ENCODE measurements at regions not wholly inside any gene's neighbourhood (a gene's known extent, or its start where the extent isn't known, plus 50 kb on each side); places are given as distances from the start of the nearest gene placed in this dataset.

DNA sequence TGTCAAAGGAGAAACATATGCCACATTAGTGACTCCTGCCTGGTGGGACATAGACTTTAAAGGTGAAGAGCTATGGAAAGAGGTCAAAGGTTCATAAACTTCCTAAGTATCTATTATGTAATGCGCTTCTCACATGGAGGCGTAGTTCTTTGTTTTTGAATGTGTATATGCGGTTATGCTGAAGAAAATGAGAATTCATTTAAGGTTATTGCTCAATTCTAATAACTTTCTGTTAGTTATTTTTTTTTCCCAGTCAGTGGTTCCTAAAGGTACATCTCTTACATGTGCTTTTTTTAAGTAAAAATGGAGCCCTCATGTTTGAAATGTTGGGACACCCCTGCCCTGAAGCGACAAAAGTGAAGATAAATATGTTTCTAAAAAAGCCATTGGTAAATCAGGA, 156.2 kb downstream of the SPATA31D1 start:
- H3K9ac ChIP-seq (ENCODE audit: low read length), result no peak overlapping the region
- H3K4me1 ChIP-seq (ENCODE audit: control insufficient read depth, insufficient read depth, low read length), result no peaks in the 10 kb centered on the region
- H3K4me3 ChIP-seq (ENCODE audit: low read length), result no peak overlapping the region
- no peaks in the 10 kb centered on the region for H3K27me3 ChIP-seq (ENCODE audit: control insufficient read depth, insufficient read depth, low read length)
- H3K27ac ChIP-seq (ENCODE audit: low read depth, low read length), result no peak overlapping the region
- H3K36me3 ChIP-seq (ENCODE audit: control insufficient read depth, insufficient read depth, low read length), result no peaks in the 10 kb centered on the region

GRCh38 chr9:82146677-82147076, 158.1 kb downstream of the SPATA31D1 start:
- H3K4me1 ChIP-seq (ENCODE audit: control insufficient read depth, insufficient read depth, low read length), result no peaks in the 10 kb centered on the region
- H3K27me3 ChIP-seq (ENCODE audit: control insufficient read depth, insufficient read depth, low read length), result no peaks in the 10 kb centered on the region
- H3K4me3 ChIP-seq (ENCODE audit: low read length), result no peak overlapping the region
- no peaks in the 10 kb centered on the region for H3K36me3 ChIP-seq (ENCODE audit: control insufficient read depth, insufficient read depth, low read length)
- no peak overlapping the region for H3K9ac ChIP-seq (ENCODE audit: low read length)
- no peak overlapping the region for H3K27ac ChIP-seq (ENCODE audit: low read depth, low read length)

DNA sequence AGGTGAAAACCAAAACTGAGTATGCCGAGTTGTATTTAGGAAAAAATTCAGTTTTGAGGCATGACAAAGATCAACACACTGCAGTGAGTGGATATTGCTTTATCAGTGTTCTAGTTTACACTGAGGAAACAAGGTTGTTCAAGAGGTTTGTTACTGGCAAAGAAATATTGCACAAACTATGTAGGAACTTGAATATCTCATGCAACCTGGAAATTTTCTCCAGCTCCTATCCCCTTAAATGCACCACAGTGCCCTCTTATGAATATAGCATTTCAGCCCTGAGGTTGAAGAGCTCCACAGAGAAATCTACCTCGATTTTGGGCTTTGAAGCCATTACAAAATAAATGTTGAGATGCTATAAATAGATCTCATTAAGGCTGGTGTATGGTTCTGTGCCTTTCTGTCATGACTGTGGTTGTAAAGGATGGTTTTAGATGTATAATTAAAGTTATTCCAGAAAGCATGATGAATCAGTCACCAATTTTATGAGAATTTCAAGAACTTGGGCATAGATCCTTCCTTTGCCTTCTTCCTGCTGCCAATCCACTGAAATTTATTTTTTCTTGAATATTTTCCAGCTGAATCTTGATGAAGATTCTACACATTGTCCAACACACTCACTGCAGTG, 159.3 kb downstream of the SPATA31D1 start:
- Histone ChIP-seq H3K27me3 (ENCODE audit: control insufficient read depth, insufficient read depth, low read length) (no peaks in the 10 kb centered on the region), H3K36me3 (ENCODE audit: control insufficient read depth, insufficient read depth, low read length) (no peaks in the 10 kb centered on the region), H3K4me3 (ENCODE audit: low read length) (no peak overlapping the region), H3K9ac (ENCODE audit: low read length) (no peak overlapping the region), H3K4me1 (ENCODE audit: control insufficient read depth, insufficient read depth, low read length) (no peaks in the 10 kb centered on the region), H3K27ac (ENCODE audit: low read depth, low read length) (no peak overlapping the region)

GRCh38 chr9:82148426-82148810, 159.8 kb downstream of the SPATA31D1 start:
- H3K4me3 ChIP-seq (ENCODE audit: low read length), result no peak overlapping the region
- H3K27me3 ChIP-seq (ENCODE audit: control insufficient read depth, insufficient read depth, low read length), result no peaks in the 10 kb centered on the region
- H3K36me3 ChIP-seq (ENCODE audit: control insufficient read depth, insufficient read depth, low read length), result no peaks in the 10 kb centered on the region
- H3K9ac ChIP-seq (ENCODE audit: low read length), result no peak overlapping the region
- H3K27ac ChIP-seq (ENCODE audit: low read depth, low read length), result no peak overlapping the region
- no peaks in the 10 kb centered on the region for H3K4me1 ChIP-seq (ENCODE audit: control insufficient read depth, insufficient read depth, low read length)

- no peak overlapping the region for H3K4me3 ChIP-seq (ENCODE audit: low read length)
- H3K9ac ChIP-seq (ENCODE audit: low read length), result no peak overlapping the region
- H3K27ac ChIP-seq (ENCODE audit: low read depth, low read length), result no peak overlapping the region
Measured at GRCh38 chr9:82148901-82149461, 160.4 kb downstream of the SPATA31D1 start.

GRCh38 chr9:82149501-82149946, 161.0 kb downstream of the SPATA31D1 start:
- Histone ChIP-seq H3K4me1 (ENCODE audit: control insufficient read depth, insufficient read depth, low read length) (no peaks in the 10 kb centered on the region), H3K36me3 (ENCODE audit: control insufficient read depth, insufficient read depth, low read length) (no peaks in the 10 kb centered on the region), H3K27me3 (ENCODE audit: control insufficient read depth, insufficient read depth, low read length) (no peaks in the 10 kb centered on the region), H3K27ac (ENCODE audit: low read depth, low read length) (no peak overlapping the region), H3K4me3 (ENCODE audit: low read length) (no peak overlapping the region), H3K9ac (ENCODE audit: low read length) (no peak overlapping the region)

More at GRCh38 chr9:82148901-82149461, 160.4 kb downstream of the SPATA31D1 start:
- Histone ChIP-seq H3K36me3 (ENCODE audit: control insufficient read depth, insufficient read depth, low read length) (no peaks in the 10 kb centered on the region), H3K27me3 (ENCODE audit: control insufficient read depth, insufficient read depth, low read length) (no peaks in the 10 kb centered on the region), H3K4me1 (ENCODE audit: control insufficient read depth, insufficient read depth, low read length) (no peaks in the 10 kb centered on the region)

DNA sequence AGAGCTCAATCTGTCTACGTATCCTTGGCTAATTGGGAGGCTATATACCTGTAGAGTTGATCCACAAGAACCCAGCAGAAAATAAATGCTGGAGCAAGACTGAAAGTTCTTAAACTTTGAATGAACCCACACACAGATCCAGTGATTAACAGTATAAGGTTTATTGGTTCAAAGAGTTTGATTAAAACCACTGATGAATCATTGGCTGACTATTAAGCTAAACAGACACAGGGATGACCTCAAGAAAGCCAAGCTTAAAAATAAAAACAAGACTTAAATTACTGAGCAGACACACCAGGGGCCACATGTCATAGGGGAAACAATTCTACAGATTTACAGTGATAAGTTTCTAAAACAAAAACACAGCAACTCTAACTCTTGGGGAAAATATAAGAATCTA, 163.6 kb downstream of the SPATA31D1 start:
- Histone ChIP-seq H3K27me3 (ENCODE audit: control insufficient read depth, insufficient read depth, low read length) (no peaks in the 10 kb centered on the region), H3K4me3 (ENCODE audit: low read length) (no peak overlapping the region), H3K36me3 (ENCODE audit: control insufficient read depth, insufficient read depth, low read length) (no peaks in the 10 kb centered on the region), H3K4me1 (ENCODE audit: control insufficient read depth, insufficient read depth, low read length) (no peaks in the 10 kb centered on the region), H3K27ac (ENCODE audit: low read depth, low read length) (no peak overlapping the region), H3K9ac (ENCODE audit: low read length) (no peak overlapping the region)

- Histone ChIP-seq H3K27ac (ENCODE audit: low read depth, low read length) (no peak overlapping the region), H3K4me3 (ENCODE audit: low read length) (no peak overlapping the region), H3K36me3 (ENCODE audit: control insufficient read depth, insufficient read depth, low read length) (no peaks in the 10 kb centered on the region), H3K9ac (ENCODE audit: low read length) (no peak overlapping the region), H3K4me1 (ENCODE audit: control insufficient read depth, insufficient read depth, low read length) (no peaks in the 10 kb centered on the region), H3K27me3 (ENCODE audit: control insufficient read depth, insufficient read depth, low read length) (no peaks in the 10 kb centered on the region)
Measured at GRCh38 chr9:82153032-82153431, 164.5 kb downstream of the SPATA31D1 start.

DNA sequence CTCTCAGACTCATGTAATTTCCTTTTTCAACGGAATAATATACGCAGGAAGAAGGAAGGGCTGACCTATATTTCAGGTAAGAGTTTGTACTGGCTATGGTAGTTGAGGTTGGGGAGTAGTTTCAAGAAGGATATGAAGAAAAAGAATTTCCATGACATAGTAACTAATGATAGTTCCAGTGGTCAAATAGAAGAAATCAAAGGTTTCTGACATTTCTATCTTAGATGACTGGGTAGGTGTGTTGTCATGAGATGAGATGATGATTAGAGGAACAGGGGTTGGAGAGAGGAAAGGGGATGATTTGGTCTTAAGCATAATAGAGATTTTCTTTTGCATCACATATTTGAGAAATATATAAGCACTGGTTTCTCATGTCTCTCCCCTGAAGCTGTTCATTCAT, 166.0 kb downstream of the SPATA31D1 start:
- H3K27me3 ChIP-seq (ENCODE audit: control insufficient read depth, insufficient read depth, low read length), result no peaks in the 10 kb centered on the region
- no peak overlapping the region for H3K27ac ChIP-seq (ENCODE audit: low read depth, low read length)
- no peaks in the 10 kb centered on the region for H3K36me3 ChIP-seq (ENCODE audit: control insufficient read depth, insufficient read depth, low read length)
- H3K4me1 ChIP-seq (ENCODE audit: control insufficient read depth, insufficient read depth, low read length), result no peaks in the 10 kb centered on the region
- no peak overlapping the region for H3K4me3 ChIP-seq (ENCODE audit: low read length)
- no peak overlapping the region for H3K9ac ChIP-seq (ENCODE audit: low read length)

DNA sequence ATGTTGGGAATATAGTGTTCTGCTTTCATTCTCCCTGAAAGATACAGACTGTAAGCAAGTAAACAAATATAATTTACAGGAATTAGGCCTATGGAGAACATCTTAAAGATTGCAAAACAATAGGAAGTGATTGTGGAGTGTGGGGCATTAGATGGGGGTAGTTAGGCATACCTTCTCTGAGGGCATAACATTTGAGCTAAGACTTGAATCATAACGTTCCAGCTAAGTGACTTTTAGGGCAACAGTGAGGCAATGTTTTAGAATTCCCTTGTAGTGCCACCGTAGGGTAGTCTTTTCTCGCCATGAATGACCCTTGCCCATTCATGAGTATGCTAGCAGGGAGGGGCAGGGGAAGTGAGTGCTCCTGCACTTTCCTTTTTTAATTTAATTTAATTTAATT, 173.3 kb downstream of the SPATA31D1 start:
- Histone ChIP-seq H3K9ac (ENCODE audit: low read length) (no peak overlapping the region), H3K4me3 (ENCODE audit: low read length) (no peak overlapping the region), H3K36me3 (ENCODE audit: control insufficient read depth, insufficient read depth, low read length) (no peaks in the 10 kb centered on the region), H3K27me3 (ENCODE audit: control insufficient read depth, insufficient read depth, low read length) (no peaks in the 10 kb centered on the region), H3K4me1 (ENCODE audit: control insufficient read depth, insufficient read depth, low read length) (no peaks in the 10 kb centered on the region), H3K27ac (ENCODE audit: low read depth, low read length) (no peak overlapping the region)

DNA sequence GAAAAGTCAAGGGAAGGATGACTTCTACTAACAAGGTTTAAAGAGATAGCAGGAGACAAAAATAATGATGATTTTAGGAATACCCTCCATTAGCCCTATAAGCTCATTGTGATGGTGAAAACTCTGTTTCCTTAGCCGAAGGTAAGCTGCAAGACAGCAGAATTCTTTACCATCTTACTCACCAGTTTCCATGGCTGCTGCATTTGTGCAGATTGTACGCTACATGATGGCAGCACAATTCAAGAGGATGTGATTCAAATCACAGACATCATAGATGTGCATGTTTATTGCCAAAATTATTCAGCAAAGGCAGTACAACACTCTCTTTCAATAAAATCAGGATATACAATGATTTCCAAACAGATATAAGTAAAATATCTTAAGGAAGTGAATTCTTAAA, 175.6 kb downstream of the SPATA31D1 start:
- H3K36me3 ChIP-seq (ENCODE audit: control insufficient read depth, insufficient read depth, low read length), result no peaks in the 10 kb centered on the region
- H3K4me3 ChIP-seq (ENCODE audit: low read length), result no peak overlapping the region
- no peaks in the 10 kb centered on the region for H3K4me1 ChIP-seq (ENCODE audit: control insufficient read depth, insufficient read depth, low read length)
- no peak overlapping the region for H3K9ac ChIP-seq (ENCODE audit: low read length)
- H3K27ac ChIP-seq (ENCODE audit: low read depth, low read length), result no peak overlapping the region
- no peaks in the 10 kb centered on the region for H3K27me3 ChIP-seq (ENCODE audit: control insufficient read depth, insufficient read depth, low read length)

DNA sequence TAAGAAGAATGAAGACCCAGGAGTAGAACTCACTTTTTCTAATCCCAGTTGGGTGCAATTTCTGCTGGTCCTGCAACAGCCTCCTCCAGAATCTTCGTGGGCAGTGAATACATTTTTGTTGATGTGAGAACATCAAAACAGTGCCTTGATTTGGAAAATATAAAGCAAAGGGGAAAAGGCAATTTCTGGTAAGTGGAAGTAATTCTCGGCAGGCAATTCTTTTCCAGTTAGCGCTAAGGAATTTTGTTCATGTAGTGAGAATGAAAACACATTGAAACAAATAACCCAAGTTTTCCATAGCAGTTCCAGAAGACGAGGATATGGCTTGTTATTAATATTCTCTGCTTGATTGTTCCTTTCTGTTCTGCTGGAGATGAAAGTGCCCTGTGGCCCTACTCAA, 178.7 kb downstream of the SPATA31D1 start:
- Histone ChIP-seq H3K36me3 (ENCODE audit: control insufficient read depth, insufficient read depth, low read length) (no peaks in the 10 kb centered on the region), H3K4me3 (ENCODE audit: low read length) (no peak overlapping the region), H3K9ac (ENCODE audit: low read length) (no peak overlapping the region), H3K4me1 (ENCODE audit: control insufficient read depth, insufficient read depth, low read length) (no peaks in the 10 kb centered on the region), H3K27ac (ENCODE audit: low read depth, low read length) (no peak overlapping the region), H3K27me3 (ENCODE audit: control insufficient read depth, insufficient read depth, low read length) (no peaks in the 10 kb centered on the region)

DNA sequence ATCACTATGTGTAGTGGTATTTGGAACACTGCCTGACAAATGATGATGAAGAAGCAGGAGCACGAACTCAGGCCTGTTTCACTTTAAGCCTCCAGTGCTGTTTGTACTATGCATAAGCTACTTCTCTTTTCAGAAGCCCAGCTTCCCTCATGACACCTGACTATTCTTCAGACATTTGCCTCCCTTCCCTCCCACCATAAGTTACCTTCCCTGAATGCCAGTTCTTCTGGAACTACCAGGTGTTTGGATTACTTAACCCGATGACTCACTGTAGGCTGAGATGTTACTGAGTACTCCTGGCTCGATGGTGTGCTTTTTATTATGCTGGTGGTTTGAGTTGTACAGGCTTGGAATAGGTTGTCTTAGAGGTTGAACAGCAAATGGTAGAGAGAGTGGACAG, 180.0 kb downstream of the SPATA31D1 start:
- Histone ChIP-seq H3K4me1 (ENCODE audit: control insufficient read depth, insufficient read depth, low read length) (no peaks in the 10 kb centered on the region), H3K27ac (ENCODE audit: low read depth, low read length) (no peak overlapping the region)

More for the DNA sequence above, 180.0 kb downstream of the SPATA31D1 start:
- H3K36me3 ChIP-seq (ENCODE audit: control insufficient read depth, insufficient read depth, low read length), result no peaks in the 10 kb centered on the region
- no peak overlapping the region for H3K9ac ChIP-seq (ENCODE audit: low read length)
- H3K27me3 ChIP-seq (ENCODE audit: control insufficient read depth, insufficient read depth, low read length), result no peaks in the 10 kb centered on the region
- no peak overlapping the region for H3K4me3 ChIP-seq (ENCODE audit: low read length)

All from rectal smooth muscle tissue (tissue), 1 donor.